GM12878 (cell line): ENCODE measurements at regions not wholly inside any gene's neighbourhood (a gene's known extent, or its start where the extent isn't known, plus 50 kb on each side); places are given as distances from the start of the nearest gene placed in this dataset.

ENCODE experiments used
- ATF2 ChIP-seq: IDR thresholded peaks from 2 replicates; pipeline ENCODE4 v1.6.1; 2012; ENCODE audit warnings: low read length, inconsistent platforms
- BCL11A ChIP-seq: IDR thresholded peaks from 2 replicates; pipeline ENCODE4 v1.6.1; 2011; ENCODE audit warnings: low read depth, low read length
- BMI1 ChIP-seq: fragments of 450-650 bp; IDR thresholded peaks from 2 replicates; pipeline ENCODE4 v1.6.1; 2016; ENCODE audit warnings: mild to moderate bottlenecking, moderate library complexity, borderline replicate concordance
- CREM ChIP-seq: IDR thresholded peaks from 2 replicates; pipeline ENCODE4 v1.6.1; 2014; ENCODE audit warnings: antibody characterized with exemption, low read depth
- CTCF ChIP-seq, 3 experiments: IDR thresholded peaks in 2 of 3; conservative IDR thresholded peaks in 1 of 3; 2 replicates each; pipeline ENCODE4 v1.5.1; 2011; ENCODE audit warnings: low read depth in 3 of 3, low read length in 3 of 3, mild to moderate bottlenecking in 3 of 3, control low read depth in 2 of 3, moderate library complexity in 2 of 3, inconsistent platforms in 1 of 3, mixed read lengths in 1 of 3; ENCODE audit not compliant: control insufficient read depth in 2 of 3, insufficient read depth in 1 of 3; ENCODE audit errors: extremely low read depth in 1 of 3
- DPF2 ChIP-seq: fragments of 450-650 bp; IDR thresholded peaks from 2 replicates; pipeline ENCODE4 v1.6.1; 2017; ENCODE audit warnings: mild to moderate bottlenecking
- EP300 ChIP-seq, 2 experiments: fragments of 150-350 bp in 1 of 2; IDR thresholded peaks; 2 replicates each; pipeline ENCODE4 v1.6.1; 2011 to 2012; ENCODE audit warnings: low read depth in 2 of 2, low read length in 2 of 2, borderline replicate concordance in 1 of 2, improper control_type of control experiment in 1 of 2, inconsistent platforms in 1 of 2; ENCODE audit not compliant: control insufficient read depth in 1 of 2
- HCFC1 ChIP-seq: fragments of 150-350 bp; IDR thresholded peaks from 2 replicates; pipeline ENCODE4 v1.6.1; 2014; ENCODE audit warnings: low read length
- NR2C1 ChIP-seq: fragments of 450-650 bp; IDR thresholded peaks from 2 replicates; pipeline ENCODE4 v1.6.1; 2017; ENCODE audit warnings: antibody characterized with exemption, mild to moderate bottlenecking, moderate library complexity
- NR2C2 ChIP-seq: IDR thresholded peaks from 2 replicates; pipeline ENCODE4 v1.6.1; 2011; ENCODE audit warnings: borderline replicate concordance, low read depth; ENCODE audit not compliant: control insufficient read depth, insufficient read length
- PAX5 ChIP-seq: IDR thresholded peaks from 2 replicates; pipeline ENCODE4 v1.6.1; 2011; ENCODE audit warnings: low read depth, low read length, borderline replicate concordance
- PAX8 ChIP-seq: fragments of 450-650 bp; IDR thresholded peaks from 2 replicates; pipeline ENCODE4 v1.6.1; 2017; ENCODE audit warnings: mild to moderate bottlenecking, moderate library complexity
- PBX3 ChIP-seq: IDR thresholded peaks from 2 replicates; pipeline ENCODE4 v1.6.1; 2011; ENCODE audit warnings: mild to moderate bottlenecking, low read depth, low read length, moderate library complexity; ENCODE audit not compliant: insufficient replicate concordance
- RCOR1 ChIP-seq: conservative IDR thresholded peaks from 2 replicates; pipeline ENCODE4 v1.6.1; 2012; ENCODE audit warnings: low read depth, low read length, improper control_type of control experiment
- SIN3A ChIP-seq: IDR thresholded peaks from 2 replicates; pipeline ENCODE4 v1.6.1; 2012; ENCODE audit warnings: low read depth, low read length, improper control_type of control experiment
- SPI1 ChIP-seq: IDR thresholded peaks from 2 replicates; pipeline ENCODE4 v1.6.1; 2011; ENCODE audit warnings: low read depth, mild to moderate bottlenecking, low read length, moderate library complexity, borderline replicate concordance; ENCODE audit not compliant: insufficient read depth
- SREBF1 ChIP-seq: IDR thresholded peaks from 2 replicates; pipeline ENCODE4 v1.6.1; 2012; ENCODE audit warnings: mild to moderate bottlenecking, low read length
- SREBF2 ChIP-seq: IDR thresholded peaks from 2 replicates; pipeline ENCODE4 v1.6.1; 2012; ENCODE audit warnings: mild to moderate bottlenecking, low read length
- SUPT20H ChIP-seq: IDR thresholded peaks from 2 replicates; pipeline ENCODE4 v1.6.1; 2011; ENCODE audit warnings: low read depth, mild to moderate bottlenecking, low read length, moderate library complexity, borderline replicate concordance; ENCODE audit not compliant: control insufficient read depth
- TARDBP ChIP-seq: IDR thresholded peaks from 2 replicates; pipeline ENCODE4 v1.6.1; 2016; ENCODE audit warnings: borderline replicate concordance
- TCF7 ChIP-seq: IDR thresholded peaks from 2 replicates; pipeline ENCODE4 v1.6.1; 2014; ENCODE audit warnings: antibody characterized with exemption, borderline replicate concordance
- YY1 ChIP-seq: IDR thresholded peaks from 2 replicates; pipeline ENCODE4 v1.6.1; 2011; ENCODE audit warnings: low read depth, mild to moderate bottlenecking, low read length
- ZBTB11 ChIP-seq: fragments of 450-650 bp; formaldehyde crosslinking; IDR thresholded peaks from 2 replicates; pipeline ENCODE4 v1.5.0; 2022; ENCODE audit warnings: mild to moderate bottlenecking, missing genetic modification characterization
- ZNF274 ChIP-seq: IDR thresholded peaks from one replicate; pipeline ENCODE4 v1.8.0; 2011; ENCODE audit not compliant: insufficient read length, insufficient read depth

- TF ChIP-seq NR2C2: no peak
- no peak for TF ChIP-seq BMI1
- TF ChIP-seq DPF2: peak; percentile 59; the same call in 1 of the 2 replicates
- TF ChIP-seq SIN3A: no peak
- peak; percentile 55 for TF ChIP-seq YY1
- TF ChIP-seq PAX5: peak; percentile 97
- no peak for TF ChIP-seq RCOR1
- TF ChIP-seq HCFC1: no peak
- TF ChIP-seq SREBF2: no peak
- peak; percentile 72; the same call in 1 of the 2 replicates for TF ChIP-seq ATF2
- TF ChIP-seq CTCF (IDR thresholded peaks at IDR 0.05 in 2 of 3, conservative IDR thresholded peaks at IDR 0.05 in 1 of 3; ENCODE audit: control insufficient read depth in 2 of 3, extremely low read depth in 1 of 3, insufficient read depth in 1 of 3, low read depth in 3 of 3, low read length in 3 of 3): no peak
- TF ChIP-seq BCL11A: no peak
- no peak for TF ChIP-seq ZBTB11 (CRISPR knock-in tag)
- TF ChIP-seq SREBF1: no peak
- TF ChIP-seq NR2C1: no peak
- TF ChIP-seq PAX8: peak; percentile 98
- TF ChIP-seq TCF7: 0 out of 2 replicates have a peak, but pooled peaks have one; percentile 16
- TF ChIP-seq SUPT20H: no peak
- no peak for TF ChIP-seq ZNF274
- peak; percentile 58 for TF ChIP-seq CREM
- no peak for TF ChIP-seq TARDBP
- TF ChIP-seq SPI1: no peak
- TF ChIP-seq EP300 (IDR thresholded peaks at IDR 0.05; ENCODE audit: borderline replicate concordance in 1 of 2, control insufficient read depth in 1 of 2, low read depth in 2 of 2, low read length in 2 of 2): no peak
- TF ChIP-seq PBX3: no peak
These were observed 77.0 kb upstream of the SERTAD2 start (continued) for GRCh38 chr2:64730551-64731262.
